GM19463 (cell line): ENCODE measurements at regions not wholly inside any gene's neighbourhood (a gene's known extent, or its start where the extent isn't known, plus 50 kb on each side); places are given as distances from the start of the nearest gene placed in this dataset.

Experiments used
- ATAC-seq: cut with Tn5 transposase; IDR thresholded peaks from one replicate; pipeline ENCODE4 v1.9.1; 2021; ENCODE audit warnings: mild to moderate bottlenecking, moderate library complexity; ENCODE audit not compliant: unreplicated experiment

GRCh38 chr2:80896576-80896975 lies 592.0 kb upstream of the LRRTM1 start:
- no peak for ATAC-seq

- ATAC-seq: no peak
These were observed 589.9 kb upstream of the LRRTM1 start for GRCh38 chr2:80894486-80894885.

GRCh38 chr2:80893711-80894110 lies 589.2 kb upstream of the LRRTM1 start:
- ATAC-seq: no peak

GRCh38 chr2:80889009-80889408 lies 584.5 kb upstream of the LRRTM1 start:
- no peak for ATAC-seq

GRCh38 chr2:80887841-80888378 lies 583.4 kb upstream of the LRRTM1 start:
- ATAC-seq: no peak

GRCh38 chr2:80874374-80874773 lies 569.8 kb upstream of the LRRTM1 start:
- ATAC-seq: no peak

DNA sequence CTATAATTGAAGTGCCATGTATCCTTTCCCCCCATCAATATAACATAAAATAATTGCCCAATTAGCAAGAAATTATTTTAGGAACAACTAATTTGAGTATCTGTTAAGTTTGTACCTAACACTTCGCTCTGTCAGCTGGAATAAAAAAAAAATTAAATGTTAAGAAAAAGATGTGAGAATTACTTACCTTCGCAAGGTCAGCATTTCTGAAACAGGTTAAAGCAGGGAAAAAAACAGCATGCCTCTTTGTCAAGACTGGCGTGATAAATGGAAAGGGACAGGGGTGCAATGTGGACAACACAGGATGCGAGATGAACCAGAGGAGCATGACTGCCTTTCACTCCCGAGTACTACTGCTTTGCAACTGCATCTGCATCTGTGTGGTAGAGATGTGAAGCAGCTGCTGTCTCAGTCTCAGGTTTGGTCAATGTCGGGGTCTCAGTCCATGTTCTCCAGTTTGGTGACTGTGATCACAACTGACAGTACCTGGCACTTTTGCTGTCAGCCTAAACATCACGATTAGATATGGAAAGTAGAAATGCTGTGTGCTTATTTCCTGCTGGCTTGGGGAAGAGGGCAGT lies 565.4 kb upstream of the LRRTM1 start:
- no peak for ATAC-seq

DNA sequence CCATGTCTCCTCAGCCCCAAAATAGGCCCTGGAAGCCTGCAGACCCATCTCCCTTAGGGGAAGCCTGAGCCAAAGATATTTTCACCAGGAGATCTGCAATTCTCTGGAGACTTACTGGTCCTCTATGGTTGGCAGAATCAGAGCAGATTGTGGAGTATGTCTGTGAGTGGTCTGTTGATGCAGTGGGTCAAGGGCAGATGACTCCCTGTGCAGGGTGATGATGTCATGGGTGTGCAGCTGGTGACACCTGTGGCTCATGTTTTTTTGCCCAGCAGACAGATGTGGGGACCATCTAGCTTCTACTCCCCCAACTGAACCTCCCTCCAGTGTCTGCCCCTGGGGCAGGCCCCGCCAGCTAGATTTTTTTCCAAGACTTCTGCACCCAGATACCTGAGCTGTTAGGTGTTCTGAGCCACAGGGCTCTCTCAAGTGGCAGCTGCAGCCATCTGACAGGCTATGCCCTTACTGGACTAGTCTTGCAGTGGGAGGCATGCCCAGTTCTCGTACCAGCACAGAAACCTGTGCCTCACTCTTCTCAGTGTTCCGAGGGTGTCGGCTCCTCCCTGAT lies 558.7 kb upstream of the LRRTM1 start:
- no peak for ATAC-seq

DNA sequence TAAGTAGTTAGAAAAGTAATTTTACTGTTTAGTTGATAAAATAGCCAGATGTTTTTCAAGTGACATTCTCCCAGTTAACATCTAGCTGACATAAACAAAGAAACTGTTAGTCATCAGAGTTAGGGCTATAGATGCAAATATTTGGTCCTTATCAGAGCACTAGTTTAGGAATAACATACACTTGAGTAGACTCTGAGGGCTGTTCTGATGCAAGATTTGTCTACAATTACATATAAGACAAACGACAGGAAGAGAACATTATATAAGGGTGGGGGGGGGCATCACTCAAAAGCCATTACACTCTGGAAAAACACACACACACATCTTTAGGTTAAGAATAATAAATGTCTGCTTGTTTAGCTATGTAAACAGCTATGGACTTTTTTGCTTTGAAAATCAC lies 554.4 kb upstream of the LRRTM1 start:
- no peak for ATAC-seq

GRCh38 chr2:80856227-80856626 lies 551.7 kb upstream of the LRRTM1 start:
- no peak for ATAC-seq

DNA sequence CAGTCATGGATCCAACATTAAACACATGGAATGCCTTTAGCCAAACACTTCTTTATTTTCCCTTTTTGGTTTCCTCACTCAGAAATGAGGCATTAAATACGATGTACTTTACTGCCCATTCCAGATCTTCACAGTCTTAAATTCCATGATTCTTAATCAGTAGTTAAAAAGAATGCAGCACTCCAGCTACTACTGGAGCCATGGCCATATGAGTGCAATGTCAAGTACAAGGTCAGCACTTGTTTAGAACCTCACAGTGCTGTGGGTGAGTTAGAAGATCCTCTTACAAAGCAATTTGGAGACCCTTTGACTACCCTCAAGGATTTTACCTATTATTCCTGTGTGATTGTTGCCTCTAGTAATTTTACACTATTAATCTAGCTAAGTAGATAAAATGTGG lies 550.3 kb upstream of the LRRTM1 start:
- no peak for ATAC-seq

DNA sequence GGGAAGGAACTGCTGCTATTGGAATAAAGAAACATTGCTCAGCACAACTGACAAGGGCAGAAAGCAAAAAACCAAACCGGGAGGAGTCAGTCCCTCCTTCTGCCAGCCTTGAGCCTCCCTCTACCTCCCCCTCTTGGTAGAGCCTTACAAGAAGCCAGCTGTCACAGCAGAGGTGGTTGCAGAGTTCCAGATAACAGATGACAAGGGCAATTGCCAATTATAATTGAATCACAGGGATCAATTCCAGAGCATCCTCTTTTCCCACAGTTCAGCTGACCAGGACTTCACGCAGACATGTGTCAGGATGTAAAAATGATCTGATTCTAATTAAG lies 548.2 kb upstream of the LRRTM1 start:
- no peak for ATAC-seq

- no peak for ATAC-seq
These were observed 547.7 kb upstream of the LRRTM1 start for GRCh38 chr2:80852079-80852807.

DNA sequence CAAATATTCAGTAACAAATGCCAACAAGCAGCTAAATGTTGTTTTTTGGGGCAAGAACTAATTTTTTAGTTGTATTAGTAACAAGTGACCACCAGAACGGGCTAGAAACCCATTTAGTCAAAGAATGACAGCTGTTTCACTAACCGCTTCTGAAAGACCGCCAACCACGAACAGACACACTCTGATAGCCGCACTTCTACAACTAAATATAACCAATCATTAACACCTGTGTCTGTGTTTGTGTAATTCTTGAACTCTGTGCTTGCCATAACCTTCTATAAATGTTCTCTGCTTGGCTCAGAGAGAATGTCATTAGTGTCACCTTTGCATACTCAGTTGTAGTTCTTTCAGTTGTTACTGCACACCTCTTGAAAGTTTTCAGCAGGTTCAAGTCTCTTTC lies 526.3 kb upstream of the LRRTM1 start:
- ATAC-seq: no peak

DNA sequence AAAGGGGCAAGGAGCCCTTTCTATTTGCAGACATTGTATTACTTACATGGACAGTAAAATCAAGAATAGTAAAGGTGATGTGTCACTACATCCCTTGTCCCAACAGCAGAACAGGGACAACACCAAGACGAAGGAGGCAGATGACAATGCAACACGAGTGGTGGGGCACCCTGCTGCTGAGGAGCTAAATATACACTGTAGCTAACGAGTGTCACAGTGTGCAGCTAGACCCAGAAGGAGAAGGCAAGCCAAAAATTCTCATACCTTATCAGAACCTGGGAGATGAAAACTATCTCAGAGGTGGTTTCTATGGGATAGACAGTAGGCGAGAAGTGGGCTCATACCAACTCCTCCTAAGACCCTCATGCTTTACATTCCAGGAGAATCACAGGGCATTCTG lies 518.4 kb upstream of the LRRTM1 start:
- no peak for ATAC-seq

DNA sequence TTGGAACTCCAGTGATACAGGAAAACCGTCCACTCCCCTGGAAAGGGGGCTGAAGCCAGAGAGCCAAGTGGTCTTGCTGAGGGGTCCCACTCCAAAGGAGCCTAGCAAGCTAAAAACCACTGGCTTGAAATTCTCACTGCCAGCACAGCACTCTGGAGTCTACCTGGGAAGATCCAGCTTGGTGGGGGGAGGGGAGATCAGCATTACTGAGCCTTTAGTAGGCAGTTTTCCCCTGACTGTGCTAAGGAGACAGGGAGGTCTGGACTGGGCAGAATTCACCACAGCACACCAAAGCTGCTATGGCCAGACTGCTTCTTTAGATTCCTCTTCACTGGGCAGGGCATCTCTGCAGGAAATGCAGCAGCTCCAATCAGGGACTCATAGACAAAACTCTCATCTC lies 510.7 kb upstream of the LRRTM1 start:
- no peak for ATAC-seq

DNA sequence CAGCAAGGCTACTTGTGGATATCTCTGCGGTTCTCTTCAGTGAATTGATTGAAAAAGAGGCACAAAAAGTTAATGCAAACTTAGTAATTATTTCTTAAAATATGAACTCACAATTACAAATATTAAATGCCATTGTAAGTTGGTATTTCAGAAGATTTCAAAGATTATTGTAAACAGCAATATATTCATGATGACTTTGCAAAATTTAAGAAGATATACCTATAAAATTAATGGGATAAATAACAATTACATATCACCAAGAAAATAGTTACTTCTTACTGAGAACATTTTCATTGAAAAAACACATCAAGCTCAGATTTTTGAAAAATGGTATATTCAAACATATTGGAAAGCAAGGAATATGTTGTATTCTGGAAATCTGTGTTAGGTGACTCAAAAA lies 482.0 kb upstream of the LRRTM1 start:
- ATAC-seq: no peak

GRCh38 chr2:80778704-80779103 lies 474.2 kb upstream of the LRRTM1 start:
- no peak for ATAC-seq

- ATAC-seq: no peak
These were observed 444.0 kb upstream of the LRRTM1 start for GRCh38 chr2:80748592-80748991.

GRCh38 chr2:80737047-80737446 lies 432.5 kb upstream of the LRRTM1 start:
- no peak for ATAC-seq

GRCh38 chr2:80725001-80725400 lies 420.4 kb upstream of the LRRTM1 start:
- no peak for ATAC-seq

GRCh38 chr2:80722803-80723202 lies 418.3 kb upstream of the LRRTM1 start:
- ATAC-seq: no peak
